SH-SY5Y (cell line): ENCODE measurements at regions not wholly inside any gene's neighbourhood (a gene's known extent, or its start where the extent isn't known, plus 50 kb on each side); places are given as distances from the start of the nearest gene placed in this dataset.

Experiments used
- GATA2 ChIP-seq: IDR thresholded peaks from 2 replicates; pipeline ENCODE4 v1.6.1; 2011; ENCODE audit warnings: mild to moderate bottlenecking, low read depth, low read length
- GATA3 ChIP-seq: IDR thresholded peaks from 2 replicates; pipeline ENCODE4 v1.6.1; 2011; ENCODE audit warnings: low read depth, mild to moderate bottlenecking, low read length, moderate library complexity

- no peak for TF ChIP-seq GATA2
- no peak for TF ChIP-seq GATA3
Measured at GRCh38 chr13:81283561-81283960, 942.6 kb upstream of the SPRY2 start.
